Stimulated activated CD4-positive, alpha-beta T cell treated with anti-CD3 and anti-CD28 coated beads, Interleukin-1b, Interleukin-23, amount 100 ng/mL, for 1 hour (primary cell): ENCODE measurements at regions not wholly inside any gene's neighbourhood (a gene's known extent, or its start where the extent isn't known, plus 50 kb on each side); places are given as distances from the start of the nearest gene placed in this dataset.

Source experiments
- DNase-seq, 2 donors: peaks; one replicate each; pipeline ENCODE4 v3.0.0-alpha.2; 2020; ENCODE audit warnings: low read depth in 2 of 2

GRCh38 chrX:137483554-137483953 lies 82.4 kb upstream of the ZIC3 start:
- no peak for DNase-seq

GRCh38 chrX:137482136-137482535 lies 83.8 kb upstream of the ZIC3 start:
- no peak for DNase-seq

GRCh38 chrX:137479386-137479785 lies 86.5 kb upstream of the ZIC3 start:
- DNase-seq: no peak

GRCh38 chrX:137441711-137442110 lies 124.2 kb upstream of the ZIC3 start:
- DNase-seq: no peak

DNA sequence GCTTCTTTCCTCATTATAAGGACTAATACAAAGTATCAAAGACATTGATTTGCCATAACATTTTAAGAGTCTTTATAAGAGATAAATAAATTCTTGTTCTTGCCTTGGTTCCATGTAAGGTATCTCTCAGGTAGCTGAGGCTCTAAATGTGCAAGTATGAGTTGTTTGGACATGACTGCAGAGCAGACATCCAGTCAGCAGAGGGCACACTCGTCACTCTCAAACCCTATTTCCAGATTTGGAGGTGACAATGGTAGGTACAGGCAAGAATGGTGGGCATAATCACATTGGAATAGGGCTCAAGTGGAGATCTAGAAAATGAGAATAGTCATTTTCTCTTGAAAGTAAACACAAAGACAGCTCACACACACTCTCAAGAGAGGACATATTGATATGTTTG lies 133.3 kb upstream of the ZIC3 start:
- no peak for DNase-seq

- DNase-seq: no peak
These were observed 134.0 kb upstream of the ZIC3 start for GRCh38 chrX:137431693-137432488.

GRCh38 chrX:137430984-137431475 lies 134.9 kb upstream of the ZIC3 start:
- DNase-seq: no peak

- no peak for DNase-seq
These were observed 135.6 kb upstream of the ZIC3 start for GRCh38 chrX:137430301-137430700.

DNA sequence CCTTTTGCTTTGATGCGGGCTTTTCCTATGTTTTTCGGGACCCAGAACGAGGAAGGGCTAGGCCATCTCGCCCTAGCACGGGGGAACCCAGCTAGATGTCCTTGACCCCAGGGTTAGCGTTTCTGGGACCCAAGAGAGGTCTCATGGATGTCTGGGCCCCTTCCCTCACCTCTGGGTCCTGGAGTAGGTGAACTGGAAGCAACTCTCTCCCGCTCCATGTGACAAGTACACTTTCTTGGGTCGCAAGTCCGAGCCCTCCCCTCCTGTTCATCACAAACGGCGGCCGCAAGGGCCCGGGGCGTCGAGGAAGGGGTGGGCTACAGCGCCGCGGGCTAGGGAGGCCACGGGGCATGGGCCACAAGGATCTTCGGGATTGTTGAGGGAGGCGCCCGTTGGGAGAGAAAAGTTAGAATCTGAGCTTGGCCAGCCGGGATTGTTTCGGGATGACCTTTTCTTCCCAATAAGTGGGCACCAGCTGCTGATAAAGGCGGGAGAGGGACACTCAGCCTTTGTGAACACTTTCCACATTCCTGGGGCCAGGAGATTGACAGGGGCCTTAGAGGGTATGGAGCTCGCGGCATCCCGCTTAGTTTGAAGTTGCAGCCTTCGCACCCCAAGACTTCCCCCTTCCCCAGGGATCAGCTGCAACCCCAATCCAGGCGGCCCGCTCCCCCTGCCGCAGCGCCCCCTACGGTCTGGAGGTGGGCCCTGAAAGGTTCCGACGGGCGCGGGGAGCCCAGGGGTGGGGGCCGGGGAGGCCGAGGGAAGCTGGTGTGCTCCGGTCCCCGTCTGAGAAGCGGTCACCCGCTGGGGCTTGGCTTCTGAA lies 136.9 kb upstream of the ZIC3 start:
- DNase-seq: no peak

DNA sequence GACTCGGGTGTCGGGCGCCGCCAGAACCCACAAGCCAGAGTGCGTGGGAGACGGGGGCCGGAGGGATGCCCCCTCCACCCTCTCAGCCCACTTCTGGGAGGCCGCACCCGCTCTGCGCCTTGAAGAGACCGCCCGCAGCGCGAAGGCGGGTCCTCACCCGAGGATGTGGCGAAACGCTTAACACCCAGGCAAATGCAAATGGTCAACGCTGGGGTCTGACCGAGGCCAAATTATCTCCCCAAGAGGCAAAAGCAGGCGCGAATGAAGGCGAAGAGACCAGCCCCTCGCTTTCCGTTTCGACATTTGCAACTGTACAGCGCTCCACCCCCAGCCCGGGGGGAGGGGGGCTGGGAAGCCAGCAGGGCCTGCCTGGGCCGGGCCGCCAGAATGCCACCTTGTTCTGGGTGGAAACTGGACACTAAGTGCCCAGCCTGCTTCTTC lies 137.7 kb upstream of the ZIC3 start:
- DNase-seq: no peak

DNA sequence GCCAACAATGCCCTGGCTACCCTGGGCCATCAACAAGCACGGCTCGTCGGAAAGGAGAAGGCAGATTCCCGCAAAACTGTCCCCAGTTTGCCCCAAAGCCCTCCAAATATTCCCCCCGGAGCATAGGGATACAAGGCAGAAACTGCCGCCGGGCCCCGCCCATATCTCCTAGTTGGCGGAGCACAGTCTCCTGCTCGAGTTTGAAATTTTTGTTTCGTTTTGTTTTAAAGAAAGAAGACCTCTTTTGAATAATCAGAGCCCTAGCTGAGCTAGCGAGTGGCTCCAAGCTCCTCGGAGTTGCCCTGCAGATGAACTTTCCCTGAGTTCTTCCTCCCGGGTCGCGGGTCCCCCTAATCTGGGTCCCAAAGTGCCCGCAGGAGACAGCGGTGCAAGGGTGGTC lies 138.1 kb upstream of the ZIC3 start:
- DNase-seq: no peak

DNA sequence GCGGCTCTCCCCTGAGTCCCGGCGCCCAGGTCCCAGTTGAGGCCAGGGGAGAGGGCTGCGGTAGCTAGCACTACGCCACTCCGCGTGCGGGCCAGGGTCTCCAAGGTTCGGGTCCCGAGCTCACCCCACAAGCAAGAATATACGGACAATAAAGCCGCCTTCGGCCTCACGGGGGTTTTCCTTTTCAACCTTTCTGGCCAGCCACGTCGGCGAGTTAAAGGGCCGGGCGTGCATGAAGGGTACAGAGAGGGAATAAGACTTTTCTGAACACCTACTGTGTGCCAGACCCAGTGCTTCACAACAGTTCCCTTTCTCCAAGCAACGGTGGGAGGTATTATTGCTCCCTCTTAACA lies 138.5 kb upstream of the ZIC3 start:
- no peak for DNase-seq

- no peak for DNase-seq
These were observed 139.1 kb upstream of the ZIC3 start for GRCh38 chrX:137426695-137427425.

GRCh38 chrX:137425986-137426385 lies 139.9 kb upstream of the ZIC3 start:
- no peak for DNase-seq

DNA sequence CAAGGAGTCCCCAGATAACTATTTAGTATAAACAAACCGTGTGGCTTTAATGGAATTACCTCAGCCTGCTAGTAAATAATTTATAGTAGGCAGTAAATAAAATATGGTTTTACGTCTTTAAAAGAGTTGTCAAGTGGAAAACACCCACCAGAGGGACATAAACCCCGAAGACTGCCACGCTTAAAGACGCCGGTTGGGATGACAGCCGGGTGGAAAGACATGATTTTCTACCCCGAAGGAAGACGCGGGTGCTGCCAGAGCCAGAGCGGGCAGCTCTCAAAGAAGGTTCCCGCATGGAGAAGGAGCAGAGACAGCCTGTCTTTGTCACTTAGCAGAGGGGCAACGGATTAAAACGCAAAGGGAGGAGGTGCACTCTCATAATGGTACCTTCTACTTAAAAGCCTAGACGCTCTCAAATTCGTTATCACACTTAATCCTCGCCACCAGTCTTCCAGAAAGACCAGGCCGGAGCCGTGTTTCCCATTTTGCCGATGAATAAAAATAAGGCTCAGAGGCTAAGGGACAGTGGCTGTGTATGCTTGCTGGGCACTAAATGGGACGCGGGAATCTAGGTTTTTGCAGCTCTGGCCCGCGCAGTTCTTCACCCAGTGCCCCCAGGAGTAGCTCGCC lies 140.5 kb upstream of the ZIC3 start:
- no peak for DNase-seq

- DNase-seq: no peak
These were observed 141.2 kb upstream of the ZIC3 start for GRCh38 chrX:137424679-137425078.

GRCh38 chrX:137423241-137423640 lies 142.7 kb upstream of the ZIC3 start:
- no peak for DNase-seq

DNA sequence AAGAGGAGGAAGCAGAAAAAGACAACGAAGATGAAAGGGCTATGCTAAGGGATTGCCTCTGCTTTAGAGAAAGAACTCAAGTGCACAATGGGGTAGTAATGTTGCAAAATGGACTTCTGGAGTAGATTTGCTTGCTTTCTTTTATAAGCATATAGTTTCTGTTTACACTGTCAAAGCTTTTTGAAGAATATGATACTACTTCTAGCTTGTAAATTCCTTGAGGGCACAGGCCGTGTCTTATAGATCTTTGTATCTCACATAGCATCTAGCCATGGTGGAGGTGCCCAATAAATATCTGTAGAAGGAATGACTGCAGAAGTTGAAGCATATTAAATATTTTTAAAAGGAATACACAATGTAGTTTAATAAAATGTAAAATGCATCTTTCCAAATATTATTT lies 147.8 kb upstream of the ZIC3 start:
- DNase-seq: no peak

GRCh38 chrX:137413190-137413589 lies 152.7 kb upstream of the ZIC3 start:
- DNase-seq: no peak

DNA sequence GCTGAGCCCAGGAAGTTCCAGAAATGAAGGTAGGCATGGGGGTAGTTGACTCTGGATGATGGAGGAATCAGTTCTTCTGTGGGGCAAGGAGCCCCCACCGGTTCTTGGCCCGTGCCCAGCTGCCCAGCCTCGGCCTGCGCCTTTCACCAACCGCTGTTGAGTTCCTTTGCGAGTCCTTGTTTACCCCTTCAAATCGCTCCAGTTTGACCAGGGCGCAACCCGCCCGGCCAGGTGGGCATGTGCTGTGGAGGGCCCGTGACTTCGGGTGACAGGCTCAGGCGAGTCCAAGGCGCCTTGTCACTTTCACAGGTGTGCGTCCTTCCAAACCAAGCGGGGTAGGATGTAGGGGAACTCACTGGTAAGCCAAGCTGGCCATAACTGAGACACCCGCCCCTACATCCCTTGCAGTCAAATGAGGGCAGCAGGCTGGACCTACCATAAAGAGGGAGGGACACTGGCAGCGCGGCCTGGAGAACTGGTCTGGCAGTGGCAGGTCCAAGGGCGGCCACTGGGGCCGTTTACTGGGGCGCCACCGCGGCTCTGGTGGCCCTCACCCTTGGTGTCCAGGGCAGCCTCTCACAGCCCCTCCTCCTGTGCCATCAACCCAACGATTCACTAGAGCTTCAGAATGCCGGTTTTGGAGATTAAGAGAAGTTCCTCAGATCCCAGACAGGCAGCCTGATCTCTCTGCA lies 160.3 kb upstream of the ZIC3 start:
- DNase-seq: no peak

- DNase-seq: no peak
These were observed 164.8 kb upstream of the ZIC3 start for GRCh38 chrX:137401092-137401491.
